HG03442 (cell line): ENCODE measurements at regions not wholly inside any gene's neighbourhood (a gene's known extent, or its start where the extent isn't known, plus 50 kb on each side); places are given as distances from the start of the nearest gene placed in this dataset.

Experiments
- ATAC-seq: cut with Tn5 transposase; IDR thresholded peaks from one replicate; pipeline ENCODE4 v1.9.1; 2021; ENCODE audit warnings: mild to moderate bottlenecking, moderate library complexity; ENCODE audit not compliant: unreplicated experiment

DNA sequence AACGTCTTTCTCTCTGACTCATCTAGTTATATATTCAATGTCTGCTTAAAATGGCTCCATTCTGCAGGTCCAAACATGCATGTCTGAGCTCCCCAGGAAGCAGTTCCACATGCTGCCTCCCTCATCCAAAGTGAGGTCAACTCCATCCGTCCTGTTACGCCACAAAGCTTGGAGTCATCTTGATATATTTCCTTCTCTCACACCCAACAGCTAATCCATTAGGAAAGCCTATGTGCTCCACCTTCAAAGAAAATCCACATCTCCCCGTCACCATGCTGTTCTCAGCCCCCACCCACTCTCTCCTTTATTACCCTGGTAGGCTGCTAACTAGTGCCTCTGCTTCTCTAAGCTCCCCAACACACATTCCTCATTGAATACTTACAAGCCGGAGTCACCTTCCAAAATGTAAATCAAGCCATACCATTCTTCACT, 130.2 kb upstream of the SYNDIG1 start:
- no peak for ATAC-seq

DNA sequence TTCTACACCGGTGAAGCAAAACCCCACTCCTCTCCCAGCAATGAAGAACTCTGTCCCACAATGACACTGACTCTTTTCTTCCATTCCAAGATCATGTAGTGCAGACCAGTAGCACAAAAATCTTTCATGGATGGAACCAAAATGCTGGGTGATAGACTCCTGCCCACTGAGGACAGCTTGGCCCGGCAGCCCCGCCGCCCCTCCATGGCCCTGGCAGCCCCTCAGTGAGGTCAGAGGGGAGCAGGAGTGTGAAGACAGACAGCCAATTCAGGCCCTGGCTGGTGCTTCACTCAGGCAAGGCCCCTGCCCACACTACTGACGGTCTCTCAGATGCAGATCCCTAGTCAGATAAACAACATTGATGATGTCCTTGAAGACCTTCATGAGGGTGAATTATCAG, 131.9 kb upstream of the SYNDIG1 start:
- ATAC-seq = no peak

DNA sequence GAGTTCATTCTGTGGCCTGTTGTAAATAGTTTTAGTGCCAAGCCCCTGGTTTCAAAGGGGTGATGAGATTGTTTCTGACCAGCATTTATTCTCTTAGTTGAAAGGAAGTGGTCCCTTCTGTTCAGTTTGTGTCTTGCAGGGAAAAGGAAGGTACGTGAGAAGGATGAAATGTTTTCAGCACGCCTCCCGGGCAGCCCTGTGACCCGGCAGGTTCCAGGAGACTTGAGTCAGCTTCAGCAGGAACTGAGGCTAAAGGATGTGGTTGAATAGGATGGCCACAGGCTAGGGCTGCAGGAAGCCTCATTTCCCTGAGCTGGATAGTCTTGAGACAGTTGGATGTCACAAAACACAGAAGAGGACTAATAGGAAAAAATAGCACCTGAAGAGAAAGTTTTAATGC, 132.4 kb upstream of the SYNDIG1 start:
- ATAC-seq = no peak

DNA sequence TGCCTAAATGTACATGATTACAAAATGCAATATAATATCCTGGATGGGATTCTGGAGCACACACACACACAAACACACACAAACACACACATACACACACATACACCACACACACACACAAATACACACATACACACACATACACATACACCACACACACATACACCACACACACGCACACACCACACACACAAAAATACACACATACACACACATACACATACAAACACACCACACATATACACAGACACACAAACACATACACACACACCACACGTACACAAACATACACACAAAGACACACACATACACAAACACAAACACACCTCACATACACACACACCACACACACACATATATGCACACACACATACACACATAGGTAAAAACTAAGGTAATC, 134.6 kb upstream of the SYNDIG1 start:
- ATAC-seq = no peak

DNA sequence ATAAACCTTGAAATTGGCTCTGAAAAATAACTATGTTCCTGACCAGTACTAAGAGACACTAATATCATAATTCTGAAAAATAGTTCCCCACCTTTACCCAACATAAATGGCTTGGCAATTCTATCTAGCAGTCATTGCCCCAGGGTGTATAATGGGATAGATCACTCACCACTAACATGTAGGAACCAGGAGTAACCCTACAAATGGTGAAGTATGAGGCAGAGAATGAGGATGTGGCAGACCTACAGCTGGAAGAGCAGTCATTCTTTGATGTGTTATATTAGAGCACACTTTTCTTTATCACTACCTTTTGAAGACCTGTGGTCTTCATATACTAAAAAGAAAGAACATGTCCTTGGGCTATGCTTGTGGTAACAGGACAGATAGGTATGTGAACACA, 136.5 kb upstream of the SYNDIG1 start:
- ATAC-seq = no peak

DNA sequence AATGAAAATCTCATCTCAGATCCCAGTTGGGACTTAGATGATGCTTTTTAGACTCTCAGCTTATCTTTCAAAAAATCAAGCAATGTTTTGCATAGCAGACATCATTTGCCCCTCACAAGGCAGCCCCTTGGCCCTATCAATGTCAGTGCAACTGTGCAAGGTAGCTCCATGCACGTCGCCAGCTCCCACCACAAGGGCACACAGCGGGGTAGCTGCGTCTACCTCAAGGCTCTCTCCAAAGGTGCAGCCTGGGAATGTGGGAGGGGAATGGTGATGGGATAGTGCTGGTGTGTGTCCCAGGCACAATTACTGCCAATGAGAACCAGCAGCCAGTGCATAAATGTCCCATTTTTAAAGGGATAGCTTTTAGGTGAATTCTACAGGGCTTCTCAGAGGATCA, 137.5 kb upstream of the SYNDIG1 start:
- ATAC-seq = no peak

DNA sequence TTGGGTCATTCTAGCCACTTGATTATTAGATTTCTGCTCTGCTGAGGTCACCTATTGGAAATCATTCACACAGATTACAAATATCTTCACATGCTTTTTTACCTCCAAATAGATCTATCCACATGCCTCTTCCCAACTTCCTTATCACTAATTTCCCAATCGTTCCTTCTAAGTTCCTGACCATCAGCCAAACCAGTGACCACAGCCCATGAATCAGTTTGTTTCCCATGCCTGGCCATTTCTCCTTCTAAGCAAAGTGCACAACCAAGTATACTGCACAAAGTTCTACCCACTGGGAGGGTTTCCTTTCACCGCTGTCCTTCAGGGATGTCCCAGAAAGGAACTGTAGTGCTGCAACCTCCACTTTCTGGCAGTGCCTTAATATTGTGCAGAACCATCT, 140.5 kb upstream of the SYNDIG1 start:
- no peak for ATAC-seq

DNA sequence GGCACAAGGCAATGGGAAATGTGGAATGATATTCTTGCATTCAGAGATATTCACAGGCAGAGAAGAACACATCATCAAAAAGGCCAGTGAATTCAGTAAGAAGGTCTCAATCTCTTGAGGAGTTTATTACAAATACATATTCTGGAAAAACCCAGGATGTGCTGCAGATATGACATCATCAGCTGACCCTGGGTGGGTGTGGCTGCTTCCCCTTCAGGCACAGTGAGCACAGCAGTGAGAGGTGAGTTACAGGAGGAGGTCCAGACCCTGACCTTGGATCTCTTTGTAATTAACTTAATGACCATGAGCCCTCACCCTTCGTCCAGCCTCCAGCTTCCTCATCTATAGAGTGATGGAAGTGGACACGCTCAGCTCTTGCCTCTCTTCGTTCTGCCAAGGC, 147.5 kb upstream of the SYNDIG1 start:
- no peak for ATAC-seq

DNA sequence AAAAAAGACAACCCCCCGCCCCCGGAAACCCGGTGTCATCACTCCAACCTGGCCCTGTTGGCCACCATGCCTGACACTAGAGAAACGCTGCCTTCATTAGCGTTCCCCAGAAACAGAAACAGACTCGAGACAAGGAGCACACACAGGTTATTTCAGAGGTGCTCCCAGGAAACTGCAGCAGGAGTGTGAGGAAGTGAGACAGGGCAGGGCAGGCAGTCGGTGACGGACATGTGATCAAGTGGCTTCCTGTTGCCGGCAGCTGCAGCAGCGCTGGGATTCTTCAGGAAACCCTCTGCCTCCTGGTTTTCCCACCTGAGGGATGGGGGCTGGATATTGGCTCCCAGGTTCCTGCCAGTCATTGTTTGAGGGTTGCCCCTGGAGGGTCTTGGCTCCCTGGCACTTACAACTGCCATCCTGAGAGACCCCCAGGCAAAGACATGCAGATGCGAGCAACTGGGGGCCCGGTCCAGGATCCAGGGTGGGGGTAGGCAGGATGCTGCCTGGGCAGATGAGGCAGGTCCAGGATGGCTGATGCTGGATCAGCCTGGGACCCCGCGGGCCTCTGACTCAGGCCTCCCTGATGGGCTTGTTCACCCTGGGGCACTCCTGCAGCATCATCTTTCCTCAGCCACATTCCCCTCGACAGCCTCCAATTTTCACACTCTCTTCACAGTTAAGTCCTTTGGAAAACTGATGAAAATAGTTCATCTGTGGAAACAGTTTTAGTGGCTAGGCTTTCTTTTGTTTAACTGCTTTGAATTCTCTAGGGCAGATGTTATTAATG, 150.7 kb upstream of the SYNDIG1 start:
- no peak for ATAC-seq

DNA sequence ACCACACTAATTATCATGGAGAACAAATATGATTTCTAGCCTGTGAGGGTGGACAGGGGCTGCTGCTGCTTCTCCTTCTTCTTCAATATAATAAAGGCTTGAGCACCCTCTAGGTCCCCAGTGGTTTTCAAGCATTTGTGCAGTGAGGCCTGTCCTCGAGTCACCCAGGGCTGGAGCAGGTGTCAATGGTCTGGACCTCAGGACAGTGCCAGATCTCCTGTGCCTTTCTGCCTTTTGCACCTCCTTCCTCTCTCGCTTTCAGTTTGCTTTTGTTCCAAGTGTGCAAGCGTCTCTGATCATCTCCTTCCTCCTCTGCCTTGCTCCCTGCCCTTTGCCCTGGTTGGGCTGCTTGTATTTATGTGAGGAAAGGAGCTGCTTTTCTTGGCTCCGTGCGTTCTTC, 152.2 kb upstream of the SYNDIG1 start:
- ATAC-seq = no peak

DNA sequence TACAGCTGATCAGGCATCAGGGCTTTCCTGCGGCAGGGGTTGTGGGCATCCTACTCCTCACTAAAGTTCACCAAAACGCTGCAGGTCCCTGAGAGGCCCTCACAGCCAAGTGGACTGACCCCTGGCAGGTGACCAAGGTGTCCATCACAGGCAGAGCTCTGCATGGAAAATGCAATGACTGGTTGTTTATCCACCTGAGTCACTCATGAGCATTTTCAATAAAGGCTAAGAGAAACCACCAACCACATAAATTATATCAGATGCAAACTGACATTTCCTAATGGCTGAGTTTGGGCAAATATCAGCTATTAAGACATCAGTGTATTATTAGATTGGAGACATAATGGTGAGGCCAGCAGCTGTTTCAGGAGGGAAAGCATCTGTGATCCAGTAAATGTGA, 152.7 kb upstream of the SYNDIG1 start:
- no peak for ATAC-seq

DNA sequence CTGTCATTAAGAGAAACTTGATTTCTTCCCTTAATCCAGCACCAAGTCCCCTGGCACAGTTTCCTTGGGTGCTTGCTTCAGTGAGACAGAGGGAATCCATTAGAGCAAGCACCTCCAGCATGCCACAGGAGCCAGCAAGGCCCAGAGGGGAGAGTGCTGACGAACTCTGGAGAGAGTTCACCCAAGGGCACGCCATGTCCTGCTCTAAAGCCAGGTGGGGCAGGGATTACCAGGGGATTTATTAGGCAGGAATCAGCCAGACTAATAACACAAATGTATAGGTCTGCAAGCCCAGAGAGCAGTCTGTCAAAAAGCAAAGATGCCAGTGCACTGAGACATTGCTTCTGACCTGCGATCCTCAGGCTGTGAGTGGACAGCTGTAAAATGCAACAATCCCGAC, 155.4 kb upstream of the SYNDIG1 start:
- no peak for ATAC-seq

DNA sequence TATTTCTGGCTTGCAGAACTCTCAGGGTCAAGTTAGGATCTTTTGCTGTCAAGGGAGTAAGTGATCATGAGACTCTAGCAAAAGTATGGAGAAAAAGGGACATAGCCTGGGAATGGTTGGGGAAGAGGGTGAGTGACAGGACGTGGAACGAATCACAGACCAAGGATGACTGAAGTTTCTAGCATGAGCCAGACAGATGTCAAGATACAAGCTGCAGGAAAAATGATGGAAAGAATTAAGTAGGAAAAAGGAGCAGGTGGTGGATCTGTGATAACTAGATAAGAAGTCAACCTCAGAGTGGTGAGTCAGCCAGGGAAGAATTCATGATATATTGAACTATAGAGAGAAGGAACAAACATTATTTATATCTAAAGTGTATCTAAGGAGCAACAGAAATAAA, 159.8 kb upstream of the SYNDIG1 start:
- ATAC-seq = no peak

DNA sequence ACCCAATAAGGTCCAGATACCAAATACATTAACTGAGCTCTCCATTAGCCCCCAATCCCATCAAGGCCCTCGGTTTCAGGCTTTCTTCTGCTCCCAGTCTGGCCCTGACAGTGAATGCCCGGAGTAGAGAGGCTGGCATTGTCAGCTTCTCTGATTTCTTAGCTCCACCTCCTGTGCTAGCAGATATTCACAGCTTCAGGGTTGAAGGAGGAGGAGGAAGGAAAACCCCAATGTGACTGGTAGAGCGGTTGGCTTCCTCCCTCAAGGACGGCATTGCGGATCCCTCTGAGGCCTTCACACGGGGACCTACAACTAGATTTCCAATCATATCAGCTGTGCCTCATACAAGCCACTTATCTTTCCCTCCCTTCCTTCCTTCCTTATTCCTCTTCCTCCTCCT, 164.1 kb upstream of the SYNDIG1 start:
- ATAC-seq = no peak

DNA sequence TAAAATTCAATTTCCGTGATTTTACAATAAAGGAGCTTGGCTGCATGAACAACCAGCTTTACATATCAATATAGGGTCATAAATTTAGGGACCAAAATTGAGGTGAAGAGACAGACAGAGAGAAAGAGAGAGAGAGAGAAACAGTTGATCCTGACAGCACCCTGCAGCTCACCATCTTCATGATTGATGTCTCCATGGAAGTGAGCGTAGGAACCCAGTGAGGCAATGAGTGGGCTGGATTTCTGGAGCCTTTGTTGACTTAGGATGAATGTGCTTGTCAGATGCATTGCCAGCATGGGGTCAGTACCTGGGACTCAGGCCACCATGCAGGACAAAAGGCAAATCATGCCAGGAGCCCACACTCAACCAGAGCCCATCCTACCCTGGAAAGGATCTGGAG, 165.1 kb upstream of the SYNDIG1 start:
- no peak for ATAC-seq

DNA sequence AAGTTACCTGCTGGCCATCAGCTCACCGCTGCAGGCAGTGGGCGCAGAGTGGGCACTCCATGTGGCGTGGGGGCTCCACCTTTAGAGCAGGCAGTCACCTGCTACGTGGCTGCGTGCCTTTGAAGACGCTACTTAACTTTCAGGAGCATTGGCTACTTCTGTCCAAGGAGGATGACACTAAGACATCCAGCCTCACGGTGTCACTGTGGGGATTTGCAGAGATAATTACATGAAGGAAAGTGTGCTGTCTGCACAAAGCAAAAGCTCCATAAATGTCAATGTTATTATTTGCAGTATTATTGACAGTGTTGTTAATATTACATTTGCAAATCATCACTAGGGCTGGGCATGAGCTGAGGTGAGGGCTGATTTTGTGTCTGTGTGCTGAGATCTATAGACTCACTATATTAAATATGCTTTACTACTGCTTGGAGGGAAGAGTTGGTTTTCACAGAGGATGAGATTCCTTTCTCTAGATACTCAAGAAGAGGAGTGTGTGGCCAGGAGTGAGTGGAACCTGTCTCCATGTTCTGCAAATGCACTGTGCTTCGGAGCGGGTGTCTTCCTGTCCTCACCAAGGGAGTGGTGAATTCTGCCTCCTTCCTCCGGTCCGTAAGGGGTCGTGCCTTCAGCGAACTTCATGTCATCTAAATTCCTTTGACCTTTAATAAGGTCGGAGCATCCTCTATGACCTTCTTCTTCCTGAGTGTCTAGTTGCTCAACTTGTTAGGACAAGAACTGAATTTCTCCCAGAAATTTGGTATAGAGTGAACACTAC, 165.8 kb upstream of the SYNDIG1 start:
- ATAC-seq = no peak

DNA sequence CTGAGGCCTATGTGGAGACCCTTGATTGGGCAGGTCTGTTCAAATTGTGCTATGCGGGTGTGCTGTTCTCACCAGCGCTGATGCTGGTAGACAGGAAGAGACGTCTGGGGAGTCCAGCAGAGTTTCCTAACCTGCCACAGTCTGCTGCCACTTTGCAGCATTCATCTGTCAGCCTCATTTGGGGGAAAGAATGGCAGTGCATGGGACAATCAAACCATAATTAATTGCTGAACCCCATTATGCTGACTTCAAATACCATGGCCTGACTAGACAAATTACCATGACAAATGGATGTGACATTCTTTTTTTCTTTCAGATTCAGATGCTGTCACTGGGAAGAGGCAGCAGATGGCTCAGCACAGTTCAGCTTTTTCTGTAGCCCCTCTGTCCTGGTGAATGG, 171.4 kb upstream of the SYNDIG1 start:
- no peak for ATAC-seq

DNA sequence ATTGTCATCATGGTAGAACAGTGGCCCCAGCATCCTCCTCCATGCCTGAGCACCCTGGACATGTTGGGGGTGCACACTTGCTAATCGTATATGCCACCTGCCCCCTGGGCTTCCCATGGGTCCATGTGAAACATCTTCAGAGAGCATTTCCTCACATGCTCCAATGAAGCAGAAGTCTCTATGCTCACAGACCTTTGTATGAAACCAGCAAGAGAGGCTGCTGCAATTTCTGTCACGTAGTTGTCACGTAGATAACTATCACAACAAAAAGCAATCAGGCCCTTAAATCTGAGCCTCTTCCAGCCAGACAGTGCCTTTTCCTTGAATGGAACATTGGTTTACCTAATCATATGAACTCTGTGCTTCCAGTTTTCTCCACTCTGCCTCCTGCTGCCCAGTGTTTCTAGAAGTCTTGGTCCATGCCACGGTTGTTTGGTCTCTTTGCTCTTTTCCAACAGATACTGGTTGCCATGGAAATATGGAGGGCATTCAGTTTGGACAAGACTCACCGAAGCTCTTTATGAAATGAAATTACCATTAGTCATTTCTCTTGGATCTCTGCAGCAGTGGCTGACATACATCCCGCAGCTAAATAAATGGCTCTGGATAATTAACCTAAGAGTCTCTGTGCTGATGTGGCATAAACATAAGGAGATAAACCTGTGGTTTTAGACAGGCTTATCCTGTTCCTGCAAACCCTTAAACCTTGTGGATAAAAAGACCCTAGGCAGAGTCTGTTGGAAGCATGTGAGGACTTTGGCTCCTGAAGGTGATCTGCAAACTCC, 172.8 kb upstream of the SYNDIG1 start:
- ATAC-seq = no peak

DNA sequence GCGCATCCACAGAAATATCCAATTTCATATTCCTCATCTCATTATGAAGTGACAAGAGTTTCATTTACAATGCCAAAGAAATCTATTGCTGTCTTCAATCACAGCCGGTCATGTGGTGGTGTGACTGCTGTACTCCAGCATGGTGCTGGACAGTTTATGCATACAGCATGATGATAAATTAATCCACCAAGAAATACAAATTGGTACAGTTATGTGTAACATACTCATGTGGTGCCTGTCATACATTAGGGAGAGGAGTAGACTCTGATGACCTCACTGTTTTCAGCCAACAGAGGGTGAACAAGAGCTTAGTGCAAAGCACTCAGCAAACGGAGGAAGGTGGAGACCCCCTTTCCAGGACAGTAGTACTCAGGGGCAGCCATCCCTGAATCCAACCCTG, 178.4 kb upstream of the SYNDIG1 start:
- ATAC-seq = no peak

DNA sequence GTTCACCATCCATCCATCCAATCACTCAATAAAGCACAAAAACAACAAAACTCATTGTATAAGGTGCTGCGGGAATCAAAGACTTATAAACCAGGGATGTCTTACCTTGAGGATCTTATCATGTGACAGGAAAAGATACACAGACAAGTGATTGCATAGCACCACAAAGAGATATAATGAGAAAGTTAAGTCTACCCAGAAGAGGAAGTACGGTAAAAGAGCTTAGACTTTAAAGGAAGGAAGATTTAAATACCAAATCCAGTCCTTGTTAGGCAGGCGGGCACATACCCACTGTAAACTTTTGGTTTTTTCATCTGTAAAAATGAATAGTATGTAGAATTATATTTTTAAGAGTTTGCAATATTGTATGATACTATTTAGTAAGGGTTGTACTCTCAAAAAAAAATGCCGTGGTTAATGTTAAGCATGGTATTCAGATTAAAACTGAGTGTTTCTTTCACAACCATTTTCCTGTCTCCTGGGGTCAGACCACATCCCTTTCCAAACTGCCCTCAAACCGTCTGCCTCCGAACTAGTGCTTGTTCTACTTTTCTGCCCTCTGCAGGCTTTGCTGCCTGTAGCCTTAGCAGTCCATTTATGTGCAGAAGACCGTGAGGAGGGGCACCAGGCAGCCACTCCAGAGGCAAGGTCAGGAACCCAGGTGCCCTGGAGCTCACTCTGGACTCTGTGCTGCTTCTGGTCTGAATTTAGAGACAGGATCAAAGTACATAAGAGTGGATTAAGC, 179.5 kb upstream of the SYNDIG1 start:
- ATAC-seq = no peak

DNA sequence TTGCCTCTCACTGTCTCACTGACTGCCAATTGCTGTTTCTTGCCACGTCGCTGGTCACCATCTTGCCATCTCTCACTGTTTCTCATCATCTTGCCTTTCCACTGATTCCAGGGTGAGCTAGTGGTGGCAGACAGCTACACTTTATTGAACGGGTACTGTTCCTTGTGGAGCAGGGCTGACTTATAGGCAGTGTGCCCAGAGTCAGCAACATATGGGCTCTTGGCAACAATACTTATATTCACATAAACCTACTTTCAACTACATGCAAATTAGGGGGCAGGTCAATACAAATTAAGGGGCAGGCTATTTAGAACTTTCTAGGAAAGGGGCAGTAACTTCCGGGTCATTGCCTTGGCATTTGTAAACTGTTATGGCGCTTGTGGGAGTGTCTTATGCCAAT, 186.2 kb upstream of the SYNDIG1 start:
- ATAC-seq = no peak
